ENCODE measurements at regions not wholly inside any gene's neighbourhood (a gene's known extent, or its start where the extent isn't known, plus 50 kb on each side); places are given as distances from the start of the nearest gene placed in this dataset.

- DNase-seq = no peak
Measured at GRCh38 chr14:80446356-80446755, 235.1 kb upstream of the DIO2 start.

- no peak for DNase-seq
Measured at GRCh38 chr14:80445605-80446004, 234.3 kb upstream of the DIO2 start.

- no peak for DNase-seq
Measured at GRCh38 chr14:80434574-80435321, 223.4 kb upstream of the DIO2 start.

GRCh38 chr14:80433811-80434210, 222.5 kb upstream of the DIO2 start:
- DNase-seq = no peak

GRCh38 chr14:80428671-80429070, 217.4 kb upstream of the DIO2 start:
- DNase-seq = no peak

GRCh38 chr14:80428171-80428570, 216.9 kb upstream of the DIO2 start:
- no peak for DNase-seq

- DNase-seq = no peak
Measured at GRCh38 chr14:80427101-80427500, 215.8 kb upstream of the DIO2 start.

- DNase-seq = no peak
Measured at GRCh38 chr14:80426683-80427082, 215.4 kb upstream of the DIO2 start.

- DNase-seq = no peak
Measured at GRCh38 chr14:80425686-80426085, 214.4 kb upstream of the DIO2 start.

GRCh38 chr14:80419769-80420168, 208.5 kb upstream of the DIO2 start:
- no peak for DNase-seq

- no peak for DNase-seq
Measured at GRCh38 chr14:80419345-80419744, 208.0 kb upstream of the DIO2 start.

GRCh38 chr14:80415636-80416035, 204.3 kb upstream of the DIO2 start:
- DNase-seq = no peak

GRCh38 chr14:80414080-80414479, 202.8 kb upstream of the DIO2 start:
- DNase-seq = no peak

- no peak for DNase-seq
Measured at GRCh38 chr14:80404413-80404812, 193.1 kb upstream of the DIO2 start.

GRCh38 chr14:80403036-80403435, 191.7 kb upstream of the DIO2 start:
- no peak for DNase-seq

GRCh38 chr14:80395031-80395430, 183.7 kb upstream of the DIO2 start:
- no peak for DNase-seq

- no peak for DNase-seq
Measured at GRCh38 chr14:80393766-80394165, 182.5 kb upstream of the DIO2 start.

- DNase-seq = no peak
Measured at GRCh38 chr14:80390906-80391305, 179.6 kb upstream of the DIO2 start.

- DNase-seq = no peak
Measured at GRCh38 chr14:80388980-80389711, 177.8 kb upstream of the DIO2 start.

GRCh38 chr14:80387563-80387981, 176.3 kb upstream of the DIO2 start:
- no peak for DNase-seq

- no peak for DNase-seq
Measured at GRCh38 chr14:80385336-80385735, 174.0 kb upstream of the DIO2 start.

GRCh38 chr14:80383223-80383622, 171.9 kb upstream of the DIO2 start:
- no peak for DNase-seq

- no peak for DNase-seq
Measured at GRCh38 chr14:80381807-80382363, 170.6 kb upstream of the DIO2 start.

- DNase-seq = no peak
Measured at GRCh38 chr14:80379035-80379434, 167.7 kb upstream of the DIO2 start.
